H1 (cell line): ENCODE measurements at regions not wholly inside any gene's neighbourhood (a gene's known extent, or its start where the extent isn't known, plus 50 kb on each side); places are given as distances from the start of the nearest gene placed in this dataset.

Experiments used
- ATF2 ChIP-seq: IDR thresholded peaks from 2 replicates; pipeline ENCODE4 v1.6.1; 2012; ENCODE audit warnings: low read length, inconsistent platforms
- ATF3 ChIP-seq: IDR thresholded peaks from 2 replicates; pipeline ENCODE4 v1.6.1; 2011; ENCODE audit warnings: low read depth, mild to moderate bottlenecking, low read length; ENCODE audit not compliant: insufficient read depth
- CEBPB ChIP-seq: IDR thresholded peaks from 2 replicates; pipeline ENCODE4 v1.6.1; 2012; ENCODE audit warnings: low read depth, low read length
- CHD2 ChIP-seq: IDR thresholded peaks from 2 replicates; pipeline ENCODE4 v1.6.1; 2012; ENCODE audit warnings: low read length, improper control_type of control experiment
- CTCF ChIP-seq, 3 experiments: IDR thresholded peaks; 1 replicate in 2 of 3; 2 replicates in 1 of 3; pipeline versions ENCODE4 v1.5.1 to v1.6.1; 2011; ENCODE audit warnings: low read length in 3 of 3, mild to moderate bottlenecking in 3 of 3, inconsistent platforms in 2 of 3, low read depth in 1 of 3, moderate library complexity in 1 of 3; ENCODE audit not compliant: insufficient read depth in 1 of 3; ENCODE audit errors: control extremely low read depth in 1 of 3
- EP300 ChIP-seq, 2 experiments: IDR thresholded peaks; 1 replicate in 1 of 2; 2 replicates in 1 of 2; pipeline ENCODE4 v1.6.1; 2011 to 2012; ENCODE audit warnings: low read depth in 2 of 2, low read length in 2 of 2, mild to moderate bottlenecking in 2 of 2, borderline replicate concordance in 1 of 2, inconsistent platforms in 1 of 2, moderate library complexity in 1 of 2
- EZH2 ChIP-seq: fragments of 200-600 bp; sonication (generic); IDR thresholded peaks from 2 replicates; pipeline ENCODE4 v1.7.1; 2012; ENCODE audit warnings: low read depth, mild to moderate bottlenecking, moderate library complexity, low read length, inconsistent platforms; ENCODE audit not compliant: severe bottlenecking
- JUN ChIP-seq: IDR thresholded peaks from 2 replicates; pipeline ENCODE4 v1.6.1; 2011; ENCODE audit warnings: low read depth, mild to moderate bottlenecking, improper control_type of control experiment, low read length
- MAX ChIP-seq: IDR thresholded peaks from 2 replicates; pipeline ENCODE4 v1.6.1; 2012; ENCODE audit warnings: inconsistent platforms
- POLR2A ChIP-seq, 2 experiments: IDR thresholded peaks; 1 replicate in 1 of 2; 2 replicates in 1 of 2; pipeline ENCODE4 v1.6.1; 2011; ENCODE audit warnings: low read depth in 2 of 2, low read length in 2 of 2, mild to moderate bottlenecking in 2 of 2; ENCODE audit errors: control extremely low read depth in 1 of 2
- POLR2AphosphoS5 ChIP-seq: IDR thresholded peaks from 2 replicates; pipeline ENCODE4 v1.6.1; 2011; ENCODE audit warnings: low read depth, low read length
- RFX5 ChIP-seq: IDR thresholded peaks from 2 replicates; pipeline ENCODE4 v1.6.1; 2011; ENCODE audit warnings: low read depth, low read length, improper control_type of control experiment, borderline replicate concordance
- SIN3A ChIP-seq, 2 experiments: IDR thresholded peaks in 1 of 2; conservative IDR thresholded peaks in 1 of 2; 2 replicates each; pipeline ENCODE4 v1.6.1; 2011 to 2012; ENCODE audit warnings: low read length in 2 of 2, improper control_type of control experiment in 1 of 2, low read depth in 1 of 2, mild to moderate bottlenecking in 1 of 2

GRCh38 chr6:17013701-17014100 lies 88.1 kb upstream of the STMND1 start:
- TF ChIP-seq POLR2AphosphoS5 (no peak), EP300 (IDR thresholded peaks at IDR 0.05; ENCODE audit: borderline replicate concordance in 1 of 2, low read depth in 2 of 2, low read length in 2 of 2) (no peak), MAX (no peak), JUN (no peak), ATF2 (no peak), CTCF (IDR thresholded peaks at IDR 0.05; ENCODE audit: control extremely low read depth in 1 of 3, insufficient read depth in 1 of 3, low read depth in 1 of 3, low read length in 3 of 3) (no peak), EZH2 (no peak), CEBPB (no peak), RFX5 (no peak), CHD2 (no peak), POLR2A (IDR thresholded peaks at IDR 0.05; ENCODE audit: control extremely low read depth in 1 of 2, low read depth in 2 of 2, low read length in 2 of 2) (no peak), ATF3 (no peak), SIN3A (conservative IDR thresholded peaks at IDR 0.05 in 1 of 2, IDR thresholded peaks at IDR 0.05 in 1 of 2; ENCODE audit: low read depth in 1 of 2, low read length in 2 of 2) (no peak)
